ENCODE measurements at regions not wholly inside any gene's neighbourhood (a gene's known extent, or its start where the extent isn't known, plus 50 kb on each side); places are given as distances from the start of the nearest gene placed in this dataset.

- DNase-seq (ENCODE audit: low read depth) = no peak
- TF ChIP-seq CTCF (IDR thresholded peaks at IDR 0.05; ENCODE audit: low read length, missing control alignments) = no peak
- no peak overlapping the region for H3K4me3 ChIP-seq (replicated peaks; ENCODE audit: low read depth, low read length)
Measured at GRCh38 chr1:10951961-10952360, 60.5 kb upstream of the TARDBP start.

- no peak overlapping the region for H3K4me3 ChIP-seq (replicated peaks; ENCODE audit: low read depth, low read length)
- TF ChIP-seq CTCF (IDR thresholded peaks at IDR 0.05; ENCODE audit: low read length, missing control alignments) = no peak
Measured at GRCh38 chr1:10953505-10954193, 58.8 kb upstream of the TARDBP start.

GRCh38 chr1:10957133-10957532 is 55.3 kb upstream of the TARDBP start:
- no peak for DNase-seq (ENCODE audit: low read depth)
- H3K4me3 ChIP-seq (replicated peaks; ENCODE audit: low read depth, low read length) = no peak overlapping the region
- no peak for TF ChIP-seq CTCF (IDR thresholded peaks at IDR 0.05; ENCODE audit: low read length, missing control alignments)

More at GRCh38 chr1:10953505-10954193, 58.8 kb upstream of the TARDBP start:
- no peak for DNase-seq (ENCODE audit: low read depth)

- no peak for DNase-seq (ENCODE audit: low read depth)
- no peak overlapping the region for H3K4me3 ChIP-seq (replicated peaks; ENCODE audit: low read depth, low read length)
- no peak for TF ChIP-seq CTCF (IDR thresholded peaks at IDR 0.05; ENCODE audit: low read length, missing control alignments)
Measured at GRCh38 chr1:10958614-10959013, 53.8 kb upstream of the TARDBP start.

GRCh38 chr1:10960411-10961299 is 51.8 kb upstream of the TARDBP start:
- DNase-seq (ENCODE audit: low read depth) = peak; percentile 71
- peak; percentile 76 for TF ChIP-seq CTCF (IDR thresholded peaks at IDR 0.05; ENCODE audit: low read length, missing control alignments)
- H3K4me3 ChIP-seq (replicated peaks; ENCODE audit: low read depth, low read length) = no peak overlapping the region

GRCh38 chr1:10961300-10961833 is 51.1 kb upstream of the TARDBP start:
- no peak for DNase-seq (ENCODE audit: low read depth)
- no peak overlapping the region for H3K4me3 ChIP-seq (replicated peaks; ENCODE audit: low read depth, low read length)
- no peak for TF ChIP-seq CTCF (IDR thresholded peaks at IDR 0.05; ENCODE audit: low read length, missing control alignments)

Data from fibroblast of pulmonary artery (primary cell).